PC-3 (cell line): ENCODE measurements at regions not wholly inside any gene's neighbourhood (a gene's known extent, or its start where the extent isn't known, plus 50 kb on each side); places are given as distances from the start of the nearest gene placed in this dataset.

Experiments
- ATAC-seq: fragments of 200-7000 bp; cut with Tn5 transposase; 2 replicates; pipeline ENCODE4 v1.9.1; 2020; ENCODE audit warnings: mild to moderate bottlenecking, moderate library complexity
- BruUV-seq: library from RNA; stranded (reverse); fragments of 400-500 nt; replicated peaks from 2 replicates; lab custom pipeline; 2021; lab: Mats Ljungman, UMichigan
- CTCF ChIA-PET: fragments of 300-600 bp; sonication (Branson Sonifier 250); formaldehyde crosslinking; loops from one replicate; lab custom pipeline; 2022; ENCODE audit warnings: antibody characterized with exemption; lab: Charles Lee
- POLR2A ChIA-PET: fragments of 300-600 bp; sonication (Branson Sonifier 250); formaldehyde crosslinking; loops from one replicate; lab custom pipeline; 2022; ENCODE audit warnings: antibody characterized with exemption; ENCODE audit not compliant: unreplicated experiment; lab: Charles Lee
- DNase-seq: peaks from one replicate; pipeline ENCODE4 v3.0.0-alpha.2; 2015
- H2AFZ ChIP-seq: fragments of 300-600 bp; sonication (generic); 2 replicates; pipeline ENCODE4 v1.6.0; 2016; ENCODE audit warnings: antibody characterized with exemption, low read length
- H3F3A ChIP-seq: fragments of 300-600 bp; sonication (generic); one replicate; pipeline ENCODE4 v1.6.0; 2017; ENCODE audit warnings: antibody characterized with exemption, low read length, control low read depth, mild to moderate bottlenecking; ENCODE audit not compliant: unreplicated experiment
- H3K27ac ChIP-seq: fragments of 300-600 bp; sonication (generic); 2 replicates; pipeline ENCODE4 v1.5.1; 2016; ENCODE audit warnings: mild to moderate bottlenecking, low read length
- H3K27me3 ChIP-seq: fragments of 300-600 bp; sonication (generic); 2 replicates; pipeline ENCODE4 v1.6.1; 2016; ENCODE audit warnings: low read length, mixed read lengths
- H3K36me3 ChIP-seq: fragments of 300-600 bp; sonication (generic); 2 replicates; pipeline ENCODE4 v1.6.1; 2016; ENCODE audit warnings: low read depth, mixed run types, low read length, mixed read lengths
- H3K4me1 ChIP-seq: fragments of 300-600 bp; sonication (generic); 2 replicates; pipeline ENCODE4 v1.5.1; 2016; ENCODE audit warnings: low read length; ENCODE audit not compliant: insufficient read depth
- H3K4me2 ChIP-seq: fragments of 300-600 bp; sonication (generic); 2 replicates; pipeline ENCODE4 v1.6.0; 2016; ENCODE audit warnings: low read length
- H3K4me3 ChIP-seq: fragments of 300-600 bp; sonication (generic); 2 replicates; pipeline ENCODE4 v1.5.1; 2016; ENCODE audit warnings: mild to moderate bottlenecking, low read length, mixed read lengths
- H3K79me2 ChIP-seq: fragments of 300-600 bp; sonication (generic); 2 replicates; pipeline ENCODE4 v1.6.1; 2017; ENCODE audit warnings: low read length, mixed read lengths
- H3K9ac ChIP-seq: fragments of 300-600 bp; sonication (generic); 2 replicates; pipeline ENCODE4 v1.6.0; 2016; ENCODE audit warnings: mild to moderate bottlenecking, low read length
- H3K9me2 ChIP-seq: fragments of 300-600 bp; sonication (generic); replicated peaks from 2 replicates; pipeline ENCODE4 v1.6.1; 2016; ENCODE audit warnings: mixed run types, low read length, mixed read lengths
- H3K9me3 ChIP-seq: fragments of 300-600 bp; sonication (generic); 2 replicates; pipeline ENCODE4 v1.6.1; 2016; ENCODE audit warnings: low read length, mixed read lengths
- H4K20me1 ChIP-seq: fragments of 300-600 bp; sonication (generic); 2 replicates; pipeline ENCODE4 v1.6.1; 2016; ENCODE audit warnings: low read length, mixed read lengths
- CTCF ChIP-seq: fragments of 300-600 bp; sonication (generic); conservative IDR thresholded peaks from 2 replicates; pipeline ENCODE4 v1.5.1; 2017; ENCODE audit warnings: antibody characterized with exemption, low read depth, mild to moderate bottlenecking, low read length
- EZH2 ChIP-seq: fragments of 300-600 bp; sonication (generic); IDR thresholded peaks from one replicate; pipeline ENCODE4 v1.6.1; 2017; ENCODE audit warnings: antibody characterized with exemption, mild to moderate bottlenecking, low read length; ENCODE audit not compliant: unreplicated experiment
- EZH2phosphoT487 ChIP-seq: fragments of 300-600 bp; sonication (generic); IDR thresholded peaks from 2 replicates; pipeline ENCODE4 v1.6.1; 2018; ENCODE audit warnings: mild to moderate bottlenecking, antibody characterized with exemption, low read length, borderline replicate concordance
- intact Hi-C: fragments of 100-400 bp; cut with micrococcal nuclease; formaldehyde crosslinking; loops from 2 replicates; pipeline ENCODE4 v1.9.0; 2023

- Histone ChIP-seq H3K79me2 (no peaks in the 10 kb centered on the region), H3K36me3 (no peaks in the 10 kb centered on the region), H3K9ac (no peak overlapping the region), H3K27me3 (no peaks in the 10 kb centered on the region), H3K4me3 (no peak overlapping the region), H4K20me1 (no peaks in the 10 kb centered on the region), H2AFZ (no peak overlapping the region), H3K9me2 (no peaks in the 10 kb centered on the region), H3K9me3 (no peaks in the 10 kb centered on the region), H3F3A (no peaks in the 10 kb centered on the region), H3K4me1 (no peaks in the 10 kb centered on the region), H3K4me2 (no peak overlapping the region), H3K27ac (no peak overlapping the region)
- TF ChIP-seq CTCF (no peak), EZH2phosphoT487 (no peak), EZH2 (no peak)
- intact Hi-C loops: no loop called here
- ChIA-PET POLR2A (no interaction called here), CTCF (no interaction called here)
- ATAC-seq (no peak), DNase-seq (no peak)
- no TSS peak for BruUV-seq
Observed at GRCh38 chr16:49148410-49148809, 133.2 kb downstream of the CBLN1 start.

GRCh38 chr16:49140618-49141017, 141.0 kb downstream of the CBLN1 start:
- Histone ChIP-seq H3K9me2 (no peaks in the 10 kb centered on the region), H3K4me1 (no peaks in the 10 kb centered on the region), H3K79me2 (no peaks in the 10 kb centered on the region), H3F3A (no peaks in the 10 kb centered on the region), H2AFZ (no peak overlapping the region), H3K36me3 (no peaks in the 10 kb centered on the region), H3K9ac (no peak overlapping the region), H3K27me3 (no peaks in the 10 kb centered on the region), H3K9me3 (no peaks in the 10 kb centered on the region), H3K4me2 (no peak overlapping the region), H3K4me3 (no peak overlapping the region), H3K27ac (no peak overlapping the region), H4K20me1 (no peaks in the 10 kb centered on the region)
- no TSS peak for BruUV-seq
- POLR2A ChIA-PET: no interaction called here
- intact Hi-C loops: no loop called here
- no peak for TF ChIP-seq EZH2phosphoT487
- no peak for TF ChIP-seq EZH2
- TF ChIP-seq CTCF: no peak
- CTCF ChIA-PET: no interaction called here
- no peak for ATAC-seq
- DNase-seq: no peak

- no peaks in the 10 kb centered on the region for H3K4me1 ChIP-seq
- no peak for DNase-seq
- intact Hi-C loops: no loop called here
- H3K79me2 ChIP-seq: no peaks in the 10 kb centered on the region
- POLR2A ChIA-PET: no interaction called here
- H3K9ac ChIP-seq: no peak overlapping the region
- no TSS peak for BruUV-seq
- H2AFZ ChIP-seq: no peak overlapping the region
- peaks cover 5% of the 10 kb centered on the region; the same call in 1 of the 2 replicates for H3K27me3 ChIP-seq
- no peaks in the 10 kb centered on the region for H3K9me3 ChIP-seq
- no peak overlapping the region for H3K27ac ChIP-seq
- H3F3A ChIP-seq: no peaks in the 10 kb centered on the region
- no peaks in the 10 kb centered on the region for H4K20me1 ChIP-seq
- no peak overlapping the region for H3K4me3 ChIP-seq
- CTCF ChIA-PET: no interaction called here
- no peak for ATAC-seq
- no peak for TF ChIP-seq EZH2
- no peak for TF ChIP-seq EZH2phosphoT487
- TF ChIP-seq CTCF: no peak
- no peaks in the 10 kb centered on the region for H3K36me3 ChIP-seq
- H3K4me2 ChIP-seq: no peak overlapping the region
- no peaks in the 10 kb centered on the region for H3K9me2 ChIP-seq
Observed at GRCh38 chr16:49130397-49130796, 151.2 kb downstream of the CBLN1 start.
